ENCODE measurements at regions not wholly inside any gene's neighbourhood (a gene's known extent, or its start where the extent isn't known, plus 50 kb on each side); places are given as distances from the start of the nearest gene placed in this dataset.
"Not testable (repeated sequence)": the region's sequence is repeated elsewhere in the genome, so short reads cannot be mapped to it uniquely, and the experiment has no call there.

DNA sequence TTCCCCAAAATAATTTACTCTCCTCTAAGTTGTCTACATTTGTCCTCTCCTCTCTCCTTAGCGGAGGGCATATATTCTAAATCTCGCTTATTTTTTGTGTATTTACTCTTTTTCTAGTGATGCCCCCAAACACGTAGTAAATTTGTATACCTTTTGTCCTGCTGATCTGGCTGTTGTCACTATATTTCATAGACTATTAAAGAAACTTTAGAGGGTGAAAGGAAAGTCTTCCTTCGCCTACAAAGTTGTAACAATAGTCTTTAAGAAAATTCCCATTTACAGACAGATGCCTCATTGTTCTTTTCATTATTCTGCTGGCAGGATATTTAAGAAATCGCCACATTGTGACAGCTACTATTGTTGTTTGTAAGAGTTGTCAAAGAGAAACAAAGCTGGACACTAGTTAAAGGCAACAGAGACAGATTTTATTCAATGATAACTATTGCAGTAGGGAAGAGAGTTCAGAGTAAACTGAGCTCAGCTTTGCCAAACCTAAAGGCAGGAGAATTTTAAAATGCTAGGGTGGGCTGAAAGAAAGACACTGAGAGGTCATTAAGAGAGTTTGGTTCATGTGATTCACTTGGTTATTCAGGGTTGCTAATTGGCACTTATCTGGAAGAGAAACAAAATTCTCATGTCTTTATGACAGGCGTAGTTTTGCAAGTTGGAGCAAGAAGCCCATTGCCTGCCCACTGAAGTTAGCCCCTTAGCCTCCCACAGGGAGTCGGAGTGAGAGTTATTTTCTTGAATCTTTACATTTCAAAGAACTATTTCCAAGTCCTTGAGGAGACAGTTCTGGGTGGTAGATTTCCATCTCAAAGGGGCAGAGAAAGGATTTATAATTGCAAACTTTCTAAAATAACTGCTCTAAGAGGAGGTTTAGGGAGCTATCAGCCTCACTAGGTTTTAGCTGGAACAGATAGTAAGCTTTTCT, 1272.5 kb upstream of the SEL1L start:
- DNase-seq (no peak), ATAC-seq (ENCODE audit: low read depth in 2 of 2) (no peak)
- H3K36me3 Mint-ChIP-seq, result no peaks in the 10 kb centered on the region
- no peaks in the 10 kb centered on the region for H3K27me3 Mint-ChIP-seq
- no peak overlapping the region for H3K4me3 Mint-ChIP-seq
- H3K27ac Mint-ChIP-seq, result no peak overlapping the region
- no peaks in the 10 kb centered on the region for H3K4me1 Mint-ChIP-seq
- peaks cover 2 to 14% (median 4%) of the 10 kb centered on the region in 7 donors for H3K9me3 Mint-ChIP-seq

DNA sequence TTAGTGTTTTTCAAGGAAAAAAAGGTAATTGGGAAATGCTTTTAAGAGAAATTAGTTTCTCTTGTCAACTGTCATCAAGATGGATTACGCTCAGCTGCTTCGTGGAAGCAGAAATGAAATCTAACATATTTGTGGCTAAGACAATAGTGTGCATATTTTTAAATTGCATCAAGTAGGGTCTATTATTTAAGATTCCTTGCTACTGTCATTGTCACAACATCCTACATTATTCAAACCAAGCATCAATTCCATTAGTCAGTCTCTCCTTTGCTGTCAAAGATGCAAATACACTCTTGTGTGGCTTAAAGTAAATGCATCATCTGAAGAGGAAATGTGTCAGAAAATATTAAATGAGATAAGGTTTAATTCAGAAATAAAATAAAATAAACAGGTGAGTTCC, 1277.6 kb upstream of the SEL1L start:
- Mint-ChIP-seq H3K27me3 (no peaks in the 10 kb centered on the region), H3K9me3 (peaks cover 0 to 6% (median 4%) of the 10 kb centered on the region in 7 donors), H3K36me3 (no peaks in the 10 kb centered on the region), H3K27ac (no peak overlapping the region), H3K4me1 (no peaks in the 10 kb centered on the region), H3K4me3 (no peak overlapping the region)
- DNase-seq (no peak), ATAC-seq (ENCODE audit: low read depth in 2 of 2) (no peak)

DNA sequence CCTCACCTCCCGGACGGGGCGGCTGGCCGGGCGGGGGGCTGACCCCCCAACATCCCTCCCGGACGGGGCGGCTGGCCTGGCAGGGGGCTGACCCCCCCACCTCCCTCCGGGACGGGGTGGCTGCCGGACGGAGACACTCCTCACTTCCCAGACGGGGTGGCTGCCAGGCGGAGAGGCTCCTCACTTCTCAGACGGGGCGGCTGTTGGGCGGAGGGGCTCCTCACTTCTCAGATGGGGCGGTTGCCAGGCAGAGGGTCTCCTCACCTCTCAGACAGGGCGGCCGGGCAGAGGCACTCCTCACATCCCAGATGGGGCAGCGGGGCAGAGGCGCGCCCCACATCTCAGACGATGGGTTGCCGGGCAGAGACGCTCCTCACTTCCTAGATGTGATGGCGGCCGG, 1280.7 kb upstream of the SEL1L start:
- ATAC-seq (ENCODE audit: low read depth in 2 of 2); DNase-seq; H3K36me3 Mint-ChIP-seq; H3K27me3 Mint-ChIP-seq; H3K4me1 Mint-ChIP-seq; H3K4me3 Mint-ChIP-seq; H3K27ac Mint-ChIP-seq: not testable (repeated sequence)
- peaks cover 0 to 11% (median 5%) of the 10 kb centered on the region in 7 donors for H3K9me3 Mint-ChIP-seq

DNA sequence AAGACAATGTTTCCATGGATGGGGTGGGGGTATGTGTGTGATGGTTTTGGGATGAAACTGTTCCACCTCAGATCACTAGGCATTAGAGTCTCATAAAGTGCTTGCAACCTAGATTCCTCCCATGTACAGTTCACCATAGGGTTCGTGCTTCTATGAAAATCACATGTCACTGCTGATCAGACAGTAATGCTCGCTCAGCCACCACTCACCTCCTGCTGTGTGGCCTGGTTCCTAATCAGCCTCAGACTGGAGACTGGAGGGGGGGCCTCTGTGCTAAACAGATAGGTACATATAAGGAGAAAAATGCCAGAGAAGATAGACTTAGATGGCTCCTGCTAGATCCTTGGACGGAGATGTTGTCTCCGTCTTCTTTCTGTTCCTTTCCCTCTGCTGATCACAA, 1296.9 kb upstream of the SEL1L start:
- H3K27ac Mint-ChIP-seq, result no peak overlapping the region
- DNase-seq (no peak), ATAC-seq (ENCODE audit: low read depth in 2 of 2) (no peak)
- H3K36me3 Mint-ChIP-seq, result no peaks in the 10 kb centered on the region
- H3K9me3 Mint-ChIP-seq, result peaks cover 0 to 4% (median 0%) of the 10 kb centered on the region in 7 donors
- H3K27me3 Mint-ChIP-seq, result no peaks in the 10 kb centered on the region
- no peaks in the 10 kb centered on the region for H3K4me1 Mint-ChIP-seq
- H3K4me3 Mint-ChIP-seq, result no peak overlapping the region

DNA sequence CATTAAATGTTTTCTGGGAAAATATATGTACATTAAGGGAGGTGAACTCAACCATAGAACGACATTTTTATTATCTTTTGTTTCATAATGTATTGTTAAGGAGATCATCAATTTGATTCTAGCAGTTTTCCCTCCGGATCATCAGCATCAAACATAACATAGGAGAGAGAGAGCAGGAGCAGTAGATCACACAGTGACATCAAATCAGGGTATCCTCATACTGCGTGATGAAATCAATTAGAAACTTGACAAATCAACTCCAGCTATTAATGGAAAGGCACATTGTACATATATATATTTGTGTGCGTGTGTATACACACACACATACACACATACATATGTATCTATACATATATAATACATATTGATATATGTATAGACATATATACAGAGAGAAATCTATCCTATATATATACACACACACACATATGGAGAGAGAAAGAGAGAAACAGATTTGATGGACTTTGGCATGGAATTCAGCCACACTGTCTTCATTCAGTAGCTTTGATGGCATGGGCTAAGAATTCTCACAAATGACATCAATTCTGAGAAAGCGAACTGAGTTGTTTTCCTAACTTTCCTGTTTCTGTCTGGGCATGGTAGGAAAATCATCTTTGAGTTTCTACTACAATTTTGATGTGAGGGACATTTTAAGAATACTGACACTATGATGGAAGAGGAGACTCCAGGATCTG, 1302.8 kb upstream of the SEL1L start:
- Mint-ChIP-seq H3K4me1 (no peaks in the 10 kb centered on the region), H3K27ac (no peak overlapping the region)

DNA sequence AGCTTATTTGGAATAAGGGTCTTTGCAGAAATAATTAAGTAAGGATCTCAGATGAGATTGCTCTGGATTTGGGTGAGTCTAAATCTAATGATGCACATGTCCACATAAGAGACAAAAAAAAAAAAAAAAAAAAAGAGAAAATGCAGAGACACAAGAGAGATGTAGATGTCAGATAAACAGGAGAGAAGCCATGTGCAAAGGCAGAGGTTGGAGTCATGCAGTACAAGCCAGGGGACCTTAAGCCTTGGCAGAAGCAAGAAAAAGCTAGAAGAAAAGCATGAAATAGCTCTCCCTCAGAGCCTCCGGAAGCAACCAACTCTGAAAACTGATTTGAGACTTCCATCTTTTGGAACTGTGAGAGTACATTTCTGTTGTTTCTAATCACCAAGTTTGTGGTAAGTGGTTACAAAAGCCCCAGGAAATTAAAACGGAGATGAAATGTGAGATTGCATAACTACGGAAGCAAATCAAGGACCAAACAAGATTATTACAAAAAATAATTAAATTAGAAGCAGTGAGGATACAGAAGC, 1304.0 kb upstream of the SEL1L start:
- Mint-ChIP-seq H3K27ac (peak overlapping the region in 1 of 6 donors; percentile 74), H3K27me3 (no peaks in the 10 kb centered on the region), H3K36me3 (no peaks in the 10 kb centered on the region), H3K4me1 (no peaks in the 10 kb centered on the region), H3K4me3 (no peak overlapping the region), H3K9me3 (peaks cover 0 to 5% (median 0%) of the 10 kb centered on the region in 7 donors)
- ATAC-seq (ENCODE audit: low read depth in 2 of 2) (no peak), DNase-seq (no peak)

More for the DNA sequence above, 1302.8 kb upstream of the SEL1L start:
- Mint-ChIP-seq H3K9me3 (peaks cover 0 to 2% (median 0%) of the 10 kb centered on the region in 7 donors), H3K27me3 (no peaks in the 10 kb centered on the region), H3K4me3 (no peak overlapping the region), H3K36me3 (no peaks in the 10 kb centered on the region)
- ATAC-seq (ENCODE audit: low read depth in 2 of 2), result no peak
- DNase-seq, result no peak

DNA sequence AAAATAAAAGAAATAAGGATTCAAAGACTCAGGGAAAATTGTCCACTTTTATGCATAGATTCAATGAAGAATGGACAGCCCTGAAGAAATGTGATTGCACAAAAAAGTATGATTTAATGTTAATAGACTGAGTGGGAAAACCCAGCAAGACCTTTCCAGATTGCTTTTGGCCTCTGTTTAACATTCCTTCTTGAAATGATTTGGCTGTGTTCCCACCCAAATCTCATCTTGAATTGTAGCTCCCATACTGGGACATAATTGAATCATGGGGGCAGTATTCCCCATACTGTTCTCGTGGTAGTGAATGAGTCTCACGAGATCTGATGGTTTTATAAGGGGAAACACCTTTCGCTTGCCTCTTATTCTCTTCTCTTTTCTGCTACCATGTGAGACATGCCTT, 1316.9 kb upstream of the SEL1L start:
- Mint-ChIP-seq H3K9me3 (peaks cover 0 to 4% (median 0%) of the 10 kb centered on the region in 7 donors), H3K27ac (peak overlapping the region in 1 of 6 donors; percentile 39), H3K4me3 (no peak overlapping the region), H3K27me3 (no peaks in the 10 kb centered on the region), H3K36me3 (no peaks in the 10 kb centered on the region), H3K4me1 (no peaks in the 10 kb centered on the region)
- DNase-seq (no peak), ATAC-seq (ENCODE audit: low read depth in 2 of 2) (no peak)

DNA sequence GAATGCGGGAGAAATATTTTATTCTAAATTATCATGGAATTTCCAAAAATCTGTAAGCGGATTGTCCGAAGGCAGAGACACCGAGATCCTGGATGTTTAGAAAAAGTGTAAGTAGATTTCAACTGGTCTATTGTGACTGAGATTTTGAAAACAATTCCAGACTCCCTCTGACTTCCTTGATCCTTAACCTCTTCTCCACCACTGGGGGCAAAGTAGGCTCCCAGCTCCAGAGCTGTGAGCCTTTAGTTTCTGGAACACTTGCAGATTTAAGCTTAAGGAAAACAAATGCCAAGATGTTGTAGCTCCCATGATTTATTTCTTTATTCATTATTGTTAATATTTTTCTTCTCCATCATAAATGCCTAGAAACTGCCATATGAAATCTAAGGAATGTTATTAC, 1320.5 kb upstream of the SEL1L start:
- no peak overlapping the region for H3K4me3 Mint-ChIP-seq

DNA sequence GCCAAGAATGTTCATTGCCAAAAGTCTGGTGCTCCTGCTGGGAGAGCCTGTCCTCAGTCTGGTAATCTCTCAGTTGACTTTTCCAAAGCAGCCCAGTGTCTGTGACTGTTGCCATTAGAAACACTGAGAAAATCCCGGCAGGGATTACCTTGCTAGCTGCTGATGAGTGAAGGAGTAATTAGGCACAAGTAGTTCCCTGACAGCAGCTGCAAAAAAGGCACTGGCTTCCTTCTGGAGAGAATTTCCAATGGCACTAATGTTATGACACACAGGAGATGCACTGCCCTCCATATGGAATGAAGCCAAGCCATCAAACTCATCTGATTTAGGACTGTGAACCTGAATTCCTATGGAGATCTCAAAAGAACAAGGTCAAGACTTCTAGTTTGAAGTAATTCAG, 1321.2 kb upstream of the SEL1L start:
- Mint-ChIP-seq H3K27me3 (no peaks in the 10 kb centered on the region), H3K36me3 (no peaks in the 10 kb centered on the region), H3K4me1 (no peaks in the 10 kb centered on the region), H3K27ac (no peak overlapping the region), H3K9me3 (peaks cover 0 to 9% (median 1%) of the 10 kb centered on the region in 7 donors), H3K4me3 (no peak overlapping the region)
- DNase-seq, result no peak
- no peak for ATAC-seq (ENCODE audit: low read depth in 2 of 2)

More for the DNA sequence above, 1320.5 kb upstream of the SEL1L start:
- DNase-seq (no peak), ATAC-seq (ENCODE audit: low read depth in 2 of 2) (no peak)
- Mint-ChIP-seq H3K27me3 (no peaks in the 10 kb centered on the region), H3K4me1 (no peaks in the 10 kb centered on the region), H3K27ac (no peak overlapping the region), H3K36me3 (no peaks in the 10 kb centered on the region), H3K9me3 (peaks cover 0 to 9% (median 1%) of the 10 kb centered on the region in 7 donors)

DNA sequence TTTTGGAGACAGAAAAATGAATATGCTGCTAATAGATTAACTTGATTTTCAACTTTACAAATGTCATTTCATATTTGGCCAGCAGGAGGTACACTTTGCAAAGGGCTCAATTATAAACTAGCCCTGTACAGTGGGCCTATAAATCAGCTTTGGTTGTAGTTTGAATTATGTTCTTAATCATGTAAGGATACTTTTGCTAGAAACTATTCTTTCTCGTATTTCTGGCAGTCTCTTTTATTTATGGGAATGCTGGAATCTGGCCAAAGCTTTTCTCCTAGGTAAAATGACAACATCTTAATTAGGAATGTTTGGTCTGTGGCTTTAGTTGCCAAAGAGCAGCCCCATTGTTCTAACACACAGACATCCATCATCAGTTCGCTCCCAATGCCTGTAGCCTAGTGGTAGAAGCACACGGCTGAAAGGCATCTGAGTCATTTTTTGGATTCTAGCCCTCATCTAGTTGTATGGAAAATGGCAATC, 1322.3 kb upstream of the SEL1L start:
- ATAC-seq (ENCODE audit: low read depth in 2 of 2), result no peak
- no peaks in the 10 kb centered on the region for H3K36me3 Mint-ChIP-seq
- no peaks in the 10 kb centered on the region for H3K4me1 Mint-ChIP-seq
- peaks cover 0 to 9% (median 1%) of the 10 kb centered on the region in 7 donors for H3K9me3 Mint-ChIP-seq
- H3K4me3 Mint-ChIP-seq, result no peak overlapping the region
- H3K27me3 Mint-ChIP-seq, result no peaks in the 10 kb centered on the region
- H3K27ac Mint-ChIP-seq, result no peak overlapping the region
- DNase-seq, result no peak

DNA sequence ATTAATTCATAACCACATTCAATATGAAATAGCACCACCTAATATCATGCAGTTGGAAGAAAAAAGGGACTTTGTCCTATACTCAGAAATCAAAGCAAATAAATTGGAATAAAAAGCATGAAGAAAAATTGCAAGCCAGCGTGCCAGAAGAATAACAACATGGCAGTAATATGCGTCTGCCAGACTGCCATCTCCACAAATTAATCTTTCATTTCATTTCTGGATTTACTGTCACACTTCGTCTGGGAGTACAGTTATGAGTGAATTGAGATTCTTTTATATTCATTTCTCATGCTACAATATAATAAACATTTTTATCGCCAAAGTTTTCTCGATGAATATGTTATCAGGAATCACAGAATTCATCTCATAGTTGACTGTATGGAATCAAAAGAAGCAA, 1327.7 kb upstream of the SEL1L start:
- ATAC-seq (ENCODE audit: low read depth in 2 of 2), result no peak
- no peaks in the 10 kb centered on the region for H3K27me3 Mint-ChIP-seq
- no peak overlapping the region for H3K4me3 Mint-ChIP-seq
- no peaks in the 10 kb centered on the region for H3K4me1 Mint-ChIP-seq
- no peak for DNase-seq
- H3K27ac Mint-ChIP-seq, result no peak overlapping the region
- H3K9me3 Mint-ChIP-seq, result peaks cover 0 to 16% (median 9%) of the 10 kb centered on the region in 7 donors
- no peaks in the 10 kb centered on the region for H3K36me3 Mint-ChIP-seq

DNA sequence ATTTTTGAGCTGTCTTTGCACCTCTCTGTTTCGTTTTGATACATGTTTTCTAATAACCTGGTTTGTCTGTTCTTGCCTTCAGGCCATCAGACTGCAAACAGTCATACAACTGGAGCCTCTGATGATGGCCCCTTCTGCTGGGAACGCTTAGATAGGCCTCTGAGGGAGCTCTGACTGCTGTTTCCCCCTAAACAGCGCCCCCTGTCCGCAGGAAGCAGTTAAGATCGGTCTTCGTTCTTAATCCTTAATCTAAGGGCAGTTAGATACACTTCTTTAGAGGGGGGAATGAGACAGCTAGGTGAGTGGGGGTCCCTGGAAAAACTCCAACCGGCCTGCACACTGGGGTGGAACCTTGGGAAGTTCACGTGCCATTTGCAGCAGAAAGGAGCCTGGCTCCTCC, 1338.8 kb upstream of the SEL1L start:
- Mint-ChIP-seq H3K27me3 (no peaks in the 10 kb centered on the region), H3K27ac (no peak overlapping the region)

DNA sequence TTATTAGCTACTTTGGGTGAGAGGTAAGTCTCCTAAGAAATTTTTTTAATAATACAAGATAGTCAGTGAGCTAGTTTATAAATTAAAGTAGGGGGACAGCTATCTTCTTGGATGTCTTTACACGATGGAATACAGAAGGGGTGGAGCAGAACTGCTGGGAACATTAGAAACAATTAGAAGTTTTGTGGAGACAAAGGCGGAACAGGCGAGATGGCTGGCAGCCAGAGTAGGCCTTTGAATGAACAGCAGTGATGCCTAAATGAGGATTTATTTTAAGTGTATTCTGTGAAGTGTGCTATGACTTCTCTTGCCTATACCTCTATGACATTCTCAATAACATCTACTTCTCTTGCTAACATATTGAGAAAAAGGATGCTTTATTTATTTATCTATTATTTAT, 1345.3 kb upstream of the SEL1L start:
- no peaks in the 10 kb centered on the region for H3K4me1 Mint-ChIP-seq
- H3K9me3 Mint-ChIP-seq, result peaks cover 0 to 16% (median 4%) of the 10 kb centered on the region in 7 donors

More for the DNA sequence above, 1338.8 kb upstream of the SEL1L start:
- peaks cover 0 to 11% (median 3%) of the 10 kb centered on the region in 7 donors for H3K9me3 Mint-ChIP-seq
- H3K36me3 Mint-ChIP-seq, result no peaks in the 10 kb centered on the region
- no peaks in the 10 kb centered on the region for H3K4me1 Mint-ChIP-seq
- no peak overlapping the region for H3K4me3 Mint-ChIP-seq
- no peak for ATAC-seq (ENCODE audit: low read depth in 2 of 2)
- no peak for DNase-seq

More for the DNA sequence above, 1345.3 kb upstream of the SEL1L start:
- Mint-ChIP-seq H3K27ac (no peak overlapping the region), H3K4me3 (no peak overlapping the region), H3K27me3 (no peaks in the 10 kb centered on the region), H3K36me3 (no peaks in the 10 kb centered on the region)
- no peak for DNase-seq
- ATAC-seq (ENCODE audit: low read depth in 2 of 2), result no peak
